LNCaP clone FGC (cell line): ENCODE measurements at regions not wholly inside any gene's neighbourhood (a gene's known extent, or its start where the extent isn't known, plus 50 kb on each side); places are given as distances from the start of the nearest gene placed in this dataset.

ENCODE experiments used
- DNase-seq: peaks from one replicate; pipeline ENCODE4 v3.0.0-alpha.2; 2011; ENCODE audit warnings: low read depth
- H3K4me3 ChIP-seq: 2 replicates; pipeline ENCODE4 v1.5.1; 2011; ENCODE audit warnings: mild to moderate bottlenecking, low read depth, low read length, control low read depth
- TF ChIP-seq, protein P1 (sequence below): IDR thresholded peaks from 2 replicates; pipeline ENCODE4 v1.5.1; 2012; ENCODE audit warnings: mild to moderate bottlenecking; ENCODE audit not compliant: control insufficient read depth, insufficient read depth; ENCODE audit errors: extremely low read depth

DNA sequence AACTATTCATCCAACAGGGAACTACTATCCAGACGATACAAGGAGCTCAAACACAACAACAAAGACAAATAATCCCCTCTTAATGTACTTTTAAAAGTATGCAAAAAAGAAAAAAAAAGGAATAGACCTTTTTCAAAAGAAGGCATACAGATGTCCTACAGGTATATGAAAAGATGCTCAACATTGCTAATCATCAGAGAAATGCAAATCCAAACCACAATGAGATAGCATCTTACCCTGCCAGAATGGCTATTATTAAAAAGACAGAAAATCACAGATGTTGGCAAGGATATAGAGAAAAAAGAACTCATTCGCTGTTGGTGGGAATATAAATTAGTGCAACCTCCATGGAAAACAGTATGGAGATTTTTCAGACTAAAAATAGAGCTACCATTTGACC, 67.1 kb upstream of the ENPP6 start:
- TF ChIP-seq, protein P1, sequence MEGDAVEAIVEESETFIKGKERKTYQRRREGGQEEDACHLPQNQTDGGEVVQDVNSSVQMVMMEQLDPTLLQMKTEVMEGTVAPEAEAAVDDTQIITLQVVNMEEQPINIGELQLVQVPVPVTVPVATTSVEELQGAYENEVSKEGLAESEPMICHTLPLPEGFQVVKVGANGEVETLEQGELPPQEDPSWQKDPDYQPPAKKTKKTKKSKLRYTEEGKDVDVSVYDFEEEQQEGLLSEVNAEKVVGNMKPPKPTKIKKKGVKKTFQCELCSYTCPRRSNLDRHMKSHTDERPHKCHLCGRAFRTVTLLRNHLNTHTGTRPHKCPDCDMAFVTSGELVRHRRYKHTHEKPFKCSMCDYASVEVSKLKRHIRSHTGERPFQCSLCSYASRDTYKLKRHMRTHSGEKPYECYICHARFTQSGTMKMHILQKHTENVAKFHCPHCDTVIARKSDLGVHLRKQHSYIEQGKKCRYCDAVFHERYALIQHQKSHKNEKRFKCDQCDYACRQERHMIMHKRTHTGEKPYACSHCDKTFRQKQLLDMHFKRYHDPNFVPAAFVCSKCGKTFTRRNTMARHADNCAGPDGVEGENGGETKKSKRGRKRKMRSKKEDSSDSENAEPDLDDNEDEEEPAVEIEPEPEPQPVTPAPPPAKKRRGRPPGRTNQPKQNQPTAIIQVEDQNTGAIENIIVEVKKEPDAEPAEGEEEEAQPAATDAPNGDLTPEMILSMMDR: no peak
- DNase-seq: no peak
- no peak overlapping the region for H3K4me3 ChIP-seq

- TF ChIP-seq, protein P1: no peak
- H3K4me3 ChIP-seq: peak overlapping the region; percentile 47
- DNase-seq: no peak
Measured at GRCh38 chr4:184284336-184284690, 66.6 kb upstream of the ENPP6 start.

DNA sequence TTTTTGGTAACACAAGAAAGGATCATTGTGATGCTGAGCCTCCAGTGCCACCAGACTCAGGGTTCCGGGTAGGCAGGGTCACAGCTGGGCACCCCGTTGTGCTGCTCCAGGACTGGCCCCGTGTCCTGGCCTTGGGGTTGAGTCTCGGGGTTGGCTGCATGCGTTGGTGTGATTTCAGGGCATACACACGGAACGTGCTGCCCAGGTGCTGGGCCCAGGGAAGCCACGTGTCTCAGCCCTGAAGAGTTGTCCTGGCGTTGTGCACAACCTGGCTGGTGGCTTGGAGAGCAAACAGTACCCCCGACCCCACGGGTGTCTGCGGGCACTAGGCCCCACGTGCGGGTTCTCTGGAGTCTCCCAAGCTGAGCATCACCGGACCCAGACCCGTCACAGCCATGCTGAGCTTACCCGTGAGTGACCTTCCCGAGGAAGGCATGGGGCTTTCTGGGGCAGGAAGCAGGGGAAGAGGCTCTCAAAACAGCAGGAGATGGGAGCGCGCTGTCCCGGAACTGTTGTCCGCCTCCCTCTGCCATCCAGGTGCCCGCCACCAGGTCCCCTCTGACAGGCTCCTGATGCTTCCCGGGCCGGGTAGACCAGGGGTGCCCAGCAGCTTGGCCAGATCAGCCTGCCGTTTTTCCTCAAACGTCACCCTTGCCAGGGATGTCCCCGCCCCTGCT, 66.1 kb upstream of the ENPP6 start:
- no peak for DNase-seq
- peak overlapping the region; percentile 47 for H3K4me3 ChIP-seq
- TF ChIP-seq, protein P1: no peak

DNA sequence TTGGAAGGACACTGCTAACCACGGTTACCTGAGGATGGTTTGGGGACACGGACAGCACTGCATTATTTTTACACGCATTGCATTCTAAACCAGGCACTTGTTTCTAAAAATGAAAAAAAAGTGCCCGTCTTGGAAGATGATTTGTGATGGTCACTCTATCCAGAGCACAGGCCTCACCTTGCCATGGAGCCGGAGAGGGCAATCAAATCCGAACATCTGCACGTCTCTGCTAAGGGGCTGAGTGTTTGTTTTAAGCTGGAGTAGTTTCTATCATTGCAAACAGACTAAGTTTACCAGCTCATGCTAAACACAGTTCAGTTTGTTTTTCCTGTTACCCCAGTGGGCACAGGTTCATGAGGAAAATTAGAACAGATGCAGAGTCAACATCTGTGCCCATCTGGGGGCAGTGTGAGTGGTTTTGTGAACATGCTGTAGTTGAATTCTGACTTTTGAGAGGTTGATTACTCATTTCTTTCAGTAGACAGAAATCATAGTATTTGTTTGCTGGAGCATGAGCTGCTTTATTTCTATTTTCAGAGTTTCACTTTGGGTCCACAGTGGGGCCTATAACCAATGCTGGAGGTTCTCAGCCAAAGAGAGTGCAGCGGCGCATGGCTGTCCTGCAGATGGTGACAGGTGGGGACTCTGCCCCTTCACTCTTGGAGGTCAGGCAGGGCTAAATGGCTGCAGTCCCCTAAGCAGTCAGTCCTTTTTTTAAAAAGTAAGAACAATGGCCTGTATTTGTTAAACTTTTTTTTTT, 65.4 kb upstream of the ENPP6 start:
- H3K4me3 ChIP-seq: no peak overlapping the region; the same call in 1 of the 2 replicates
- no peak for DNase-seq
- TF ChIP-seq, protein P1: peak; percentile 17; the same call in 1 of the 2 replicates

GRCh38 chr4:184282251-184282713, 64.6 kb upstream of the ENPP6 start:
- TF ChIP-seq, protein P1: no peak
- no peak overlapping the region for H3K4me3 ChIP-seq
- no peak for DNase-seq

DNA sequence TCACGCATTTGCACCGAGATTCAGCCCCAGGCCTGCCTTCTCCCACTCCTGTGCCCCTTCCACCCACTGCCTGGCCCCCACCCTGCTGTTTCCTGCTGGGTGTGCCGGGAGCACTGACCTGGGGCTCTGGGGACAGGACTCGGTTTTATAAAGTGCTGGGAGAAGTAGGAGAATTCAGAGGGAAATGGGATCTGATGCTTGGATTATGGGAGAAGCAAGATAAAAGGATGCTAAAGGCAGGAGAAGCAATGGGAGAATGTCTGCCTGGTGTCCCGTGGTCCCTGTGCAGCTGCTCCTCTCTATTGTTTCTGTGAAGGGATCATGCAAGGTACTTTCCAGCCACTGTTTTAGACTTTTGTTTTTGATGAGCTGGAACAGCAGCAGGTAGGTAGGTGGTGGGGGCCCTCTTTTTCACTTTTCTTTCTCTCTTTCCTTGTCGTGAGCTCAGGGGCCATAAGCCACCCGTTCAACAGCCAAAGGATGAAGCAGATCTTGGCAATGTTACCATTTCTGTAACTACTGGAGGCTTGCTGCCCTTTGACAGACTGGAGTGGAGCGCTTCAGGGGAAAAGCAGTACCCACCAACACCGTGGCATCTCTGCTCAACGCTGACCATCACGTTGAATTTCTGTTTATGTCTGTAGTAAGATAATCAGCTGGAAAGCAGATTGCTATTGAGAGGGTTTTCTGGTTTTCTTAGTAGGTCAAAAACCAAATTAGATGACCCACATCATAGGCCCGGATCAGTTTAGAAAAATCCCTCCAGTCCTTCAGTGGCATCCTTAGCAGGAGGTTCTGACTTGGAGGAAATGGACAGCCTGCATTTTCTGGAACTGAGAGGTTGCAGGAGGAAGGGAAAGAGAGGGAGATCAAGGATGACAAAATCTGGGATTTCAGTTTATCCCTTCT, 63.8 kb upstream of the ENPP6 start:
- H3K4me3 ChIP-seq: no peak overlapping the region
- no peak for DNase-seq
- TF ChIP-seq, protein P1: no peak
